RWPE1 (cell line): ENCODE measurements at regions not wholly inside any gene's neighbourhood (a gene's known extent, or its start where the extent isn't known, plus 50 kb on each side); places are given as distances from the start of the nearest gene placed in this dataset.

Experiments used
- CTCF ChIA-PET: fragments of 350-600 bp; sonication (Branson Sonifier 250); formaldehyde crosslinking; extraction: SDS; loops from one replicate; lab custom pipeline; 2021; lab: Yijun Ruan, JAX
- POLR2A ChIA-PET: fragments of 400-600 bp; formaldehyde crosslinking; extraction: SDS; loops from one replicate; lab custom pipeline; 2020; ENCODE audit warnings: antibody characterized with exemption; ENCODE audit not compliant: low non-redundant PET; lab: Yijun Ruan, JAX
- DNase-seq: peaks from one replicate; pipeline ENCODE4 v3.0.0; 2012; ENCODE audit warnings: low spot score
- H3K27ac ChIP-seq: fragments of 450-650 bp; 2 replicates; pipeline ENCODE4 v1.5.1; 2017
- TF ChIP-seq, protein P1 (sequence below): fragments of 450-650 bp; conservative IDR thresholded peaks from 2 replicates; pipeline ENCODE4 v1.5.1; 2017; ENCODE audit warnings: low read depth, mild to moderate bottlenecking

DNA sequence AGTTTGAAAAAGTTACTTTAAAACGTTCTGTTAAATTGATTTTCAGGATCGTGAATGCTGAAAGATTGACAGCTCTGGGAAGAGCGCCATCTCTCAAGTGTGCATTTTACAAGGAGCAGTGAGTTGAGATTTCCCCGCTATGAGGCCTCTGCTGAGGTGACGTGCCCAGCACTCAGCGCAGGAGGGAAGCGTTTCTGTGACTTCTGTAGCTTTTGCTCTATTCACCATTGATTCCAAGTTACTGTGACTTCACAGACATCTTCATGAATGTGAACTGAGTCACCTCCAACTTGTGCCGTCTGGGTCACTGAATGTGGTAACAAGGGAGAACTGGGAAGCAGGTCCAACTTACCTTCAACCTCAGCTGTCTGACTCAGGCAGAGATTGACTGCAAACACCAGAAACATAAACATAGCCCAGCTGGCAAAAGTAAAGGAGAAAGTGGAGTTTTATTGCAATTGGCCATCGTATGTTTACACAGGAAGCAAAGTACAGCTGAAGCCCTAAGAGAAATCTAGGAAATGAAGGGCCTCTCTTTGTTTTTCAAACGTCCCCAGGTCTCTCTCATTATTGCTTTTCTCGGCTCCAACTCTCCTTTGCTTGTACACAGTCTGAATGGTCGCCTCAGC is 428.8 kb upstream of the CLINT1 start:
- DNase-seq, result peak; percentile 26
- POLR2A ChIA-PET, result no interaction called here
- TF ChIP-seq, protein P1, sequence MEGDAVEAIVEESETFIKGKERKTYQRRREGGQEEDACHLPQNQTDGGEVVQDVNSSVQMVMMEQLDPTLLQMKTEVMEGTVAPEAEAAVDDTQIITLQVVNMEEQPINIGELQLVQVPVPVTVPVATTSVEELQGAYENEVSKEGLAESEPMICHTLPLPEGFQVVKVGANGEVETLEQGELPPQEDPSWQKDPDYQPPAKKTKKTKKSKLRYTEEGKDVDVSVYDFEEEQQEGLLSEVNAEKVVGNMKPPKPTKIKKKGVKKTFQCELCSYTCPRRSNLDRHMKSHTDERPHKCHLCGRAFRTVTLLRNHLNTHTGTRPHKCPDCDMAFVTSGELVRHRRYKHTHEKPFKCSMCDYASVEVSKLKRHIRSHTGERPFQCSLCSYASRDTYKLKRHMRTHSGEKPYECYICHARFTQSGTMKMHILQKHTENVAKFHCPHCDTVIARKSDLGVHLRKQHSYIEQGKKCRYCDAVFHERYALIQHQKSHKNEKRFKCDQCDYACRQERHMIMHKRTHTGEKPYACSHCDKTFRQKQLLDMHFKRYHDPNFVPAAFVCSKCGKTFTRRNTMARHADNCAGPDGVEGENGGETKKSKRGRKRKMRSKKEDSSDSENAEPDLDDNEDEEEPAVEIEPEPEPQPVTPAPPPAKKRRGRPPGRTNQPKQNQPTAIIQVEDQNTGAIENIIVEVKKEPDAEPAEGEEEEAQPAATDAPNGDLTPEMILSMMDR, result no peak
- CTCF ChIA-PET, result interaction anchor here (0.6 kb wide), 1 partner anchor 251 kb away, joined by 4 read pairs; no protein-coding TSS in a partner anchor
- H3K27ac ChIP-seq, result no peak overlapping the region

DNA sequence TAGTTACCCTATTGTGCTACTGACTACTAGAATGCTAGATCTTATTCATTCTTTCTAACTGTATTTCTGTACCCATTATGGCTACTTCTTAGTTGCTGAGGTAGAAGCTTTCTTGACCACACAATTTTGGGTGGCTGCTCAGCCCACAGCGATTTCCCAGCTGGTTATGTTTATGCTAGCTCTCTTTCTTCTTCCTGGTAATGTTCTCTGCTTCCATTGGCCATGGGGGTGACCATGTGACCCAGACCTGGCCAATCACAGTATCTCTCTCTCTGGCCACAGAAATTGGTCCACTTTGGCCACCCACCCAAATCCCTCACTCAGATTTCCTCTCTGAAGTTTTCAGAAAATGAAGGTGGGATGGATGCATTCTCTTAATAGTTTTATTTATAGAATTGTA is 427.9 kb upstream of the CLINT1 start:
- TF ChIP-seq, protein P1, result no peak
- ChIA-PET CTCF (no interaction called here), POLR2A (no interaction called here)
- DNase-seq, result peak; percentile 18
- H3K27ac ChIP-seq, result no peak overlapping the region

DNA sequence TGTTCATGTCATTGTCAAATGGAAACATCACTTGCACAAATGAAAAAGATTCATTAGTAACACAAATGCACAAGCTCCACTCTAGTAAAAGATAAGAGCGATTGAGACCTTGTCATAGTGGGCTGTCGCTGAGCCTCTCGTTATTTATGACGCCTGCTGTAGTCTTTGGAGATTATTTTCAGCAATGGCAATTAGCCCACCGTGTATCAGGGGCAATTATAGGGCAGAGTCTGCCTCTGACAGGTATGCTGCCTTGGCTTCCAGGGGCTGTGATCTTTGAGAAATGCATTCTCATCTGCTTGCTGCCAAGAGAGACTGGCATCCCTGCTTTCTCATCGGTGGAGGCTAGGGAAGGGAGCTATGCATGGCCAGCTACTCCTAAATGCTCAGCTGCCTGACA is 426.8 kb upstream of the CLINT1 start:
- H3K27ac ChIP-seq, result no peak overlapping the region
- CTCF ChIA-PET, result no interaction called here
- DNase-seq, result no peak
- TF ChIP-seq, protein P1, result no peak
- POLR2A ChIA-PET, result no interaction called here

DNA sequence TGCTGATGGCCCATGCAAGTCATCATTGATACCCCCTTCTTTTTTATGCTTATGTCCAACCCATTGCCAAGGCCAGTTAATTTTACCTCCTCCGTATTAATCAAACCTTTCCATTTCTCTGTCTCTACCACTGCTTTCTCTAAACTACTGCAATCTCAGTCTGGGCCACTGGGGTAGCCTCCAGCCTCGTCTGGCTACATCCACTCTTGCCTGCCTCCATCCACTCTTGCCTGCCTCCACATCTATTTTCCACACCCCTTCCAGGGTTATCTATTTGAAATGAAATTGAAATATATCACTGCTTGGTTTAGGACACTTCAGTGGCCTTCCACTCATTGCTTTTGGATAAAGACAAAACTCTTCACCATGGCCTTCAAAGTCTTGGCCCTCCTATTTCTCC is 425.3 kb upstream of the CLINT1 start:
- CTCF ChIA-PET, result interaction anchor here (0.7 kb wide), 1 partner anchor 288 kb away, joined by 3 read pairs; no protein-coding TSS in a partner anchor
- TF ChIP-seq, protein P1, result no peak
- no peak overlapping the region for H3K27ac ChIP-seq
- no peak for DNase-seq
- POLR2A ChIA-PET, result no interaction called here

DNA sequence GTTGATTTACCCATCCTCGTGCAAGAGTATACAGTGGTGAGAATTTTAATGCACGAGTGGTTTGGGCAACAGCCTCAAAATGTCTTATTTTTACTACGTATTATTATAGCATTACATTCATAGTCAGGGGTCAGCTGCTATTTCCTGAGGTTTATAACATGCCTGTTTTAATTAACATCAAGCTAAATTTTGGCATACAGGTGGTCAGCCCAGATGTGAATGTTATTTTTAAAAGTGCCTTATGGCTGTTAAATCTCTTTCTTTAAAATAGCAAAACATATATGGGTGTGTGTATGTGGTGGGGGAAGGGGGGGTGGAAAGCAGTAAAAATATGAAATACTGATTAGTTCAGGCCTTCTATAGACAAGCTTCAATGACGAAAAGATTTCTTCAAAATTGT is 424.5 kb upstream of the CLINT1 start:
- CTCF ChIA-PET, result no interaction called here
- TF ChIP-seq, protein P1, result no peak
- H3K27ac ChIP-seq, result no peak overlapping the region
- no peak for DNase-seq
- POLR2A ChIA-PET, result no interaction called here

DNA sequence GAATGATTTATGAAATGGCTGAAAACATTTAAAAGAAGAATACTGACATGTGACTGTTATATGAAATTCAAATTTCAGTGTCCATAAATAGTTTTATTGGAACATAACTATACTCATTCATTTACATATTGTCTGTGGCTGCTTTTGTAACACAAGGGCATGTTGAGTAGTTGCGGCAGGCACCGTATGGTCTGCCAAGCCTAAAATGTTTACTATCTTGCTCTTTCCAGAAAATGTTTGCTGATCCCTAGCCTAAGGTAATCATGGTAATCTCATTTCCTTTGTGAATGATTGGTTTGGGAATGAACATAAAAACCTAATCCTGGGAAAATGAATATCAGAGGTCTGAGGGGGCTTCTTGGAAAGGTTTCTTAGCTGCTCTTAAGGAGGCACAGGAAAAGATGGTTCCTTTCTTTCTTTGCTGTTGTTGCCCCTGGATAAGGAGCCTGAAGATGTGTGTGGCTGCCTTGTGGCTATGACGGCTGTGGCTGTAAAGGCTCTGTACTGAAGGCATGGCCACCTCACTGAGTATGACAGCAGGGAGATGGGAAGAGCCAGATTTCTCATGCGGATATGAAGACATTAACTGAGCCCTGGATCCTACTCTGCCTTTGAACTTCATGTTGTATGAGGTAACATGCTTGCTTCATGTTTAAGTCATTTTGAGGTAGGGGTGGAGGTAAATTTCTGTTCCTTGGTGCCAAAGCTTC is 419.4 kb upstream of the CLINT1 start:
- CTCF ChIA-PET, result no interaction called here
- POLR2A ChIA-PET, result no interaction called here
- no peak overlapping the region for H3K27ac ChIP-seq
- no peak for DNase-seq
- TF ChIP-seq, protein P1, result no peak
